NK-92 treated with Interleukin-12 subunit alpha and Interleukin-12 subunit beta, amount 100 ng/mL, for 24 hours (cell line): ENCODE measurements at regions not wholly inside any gene's neighbourhood (a gene's known extent, or its start where the extent isn't known, plus 50 kb on each side); places are given as distances from the start of the nearest gene placed in this dataset.
"Not testable (repeated sequence)": the region's sequence is repeated elsewhere in the genome, so short reads cannot be mapped to it uniquely, and the experiment has no call there.

ENCODE experiments used
- DNase-seq: peaks from one replicate; lab custom pipeline; 2025; lab: John Stamatoyannopoulos, UW

- no peak for DNase-seq
These were observed 313.8 kb downstream of the S1PR1 start for GRCh38 chr1:101550581-101550980.

GRCh38 chr1:101566883-101567538 lies 330.2 kb downstream of the S1PR1 start:
- no peak for DNase-seq

- peak; percentile 10 for DNase-seq
These were observed 330.9 kb downstream of the S1PR1 start for GRCh38 chr1:101567582-101568189.

- DNase-seq, result no peak
These were observed 350.9 kb downstream of the S1PR1 start for GRCh38 chr1:101587741-101588140.

GRCh38 chr1:101588677-101589076 lies 351.9 kb downstream of the S1PR1 start:
- DNase-seq, result no peak

GRCh38 chr1:101592845-101593244 lies 356.0 kb downstream of the S1PR1 start:
- no peak for DNase-seq

- no peak for DNase-seq
These were observed 359.1 kb downstream of the S1PR1 start for GRCh38 chr1:101595881-101596374.

GRCh38 chr1:101600615-101601014 lies 363.8 kb downstream of the S1PR1 start:
- DNase-seq, result not testable (repeated sequence)

- DNase-seq, result no peak
These were observed 366.9 kb downstream of the S1PR1 start for GRCh38 chr1:101603726-101604125.

GRCh38 chr1:101605878-101606277 lies 369.1 kb downstream of the S1PR1 start:
- DNase-seq, result no peak

GRCh38 chr1:101613546-101613945 lies 376.7 kb downstream of the S1PR1 start:
- DNase-seq, result no peak

- DNase-seq, result no peak
These were observed 377.8 kb downstream of the OLFM3 start for GRCh38 chr1:101618900-101619299.

- DNase-seq, result no peak
These were observed 364.0 kb downstream of the OLFM3 start for GRCh38 chr1:101632548-101633272.

- DNase-seq, result no peak
These were observed 350.9 kb downstream of the OLFM3 start for GRCh38 chr1:101645810-101646209.

- DNase-seq, result no peak
These were observed 344.2 kb downstream of the OLFM3 start for GRCh38 chr1:101652484-101652883.

- no peak for DNase-seq
These were observed 343.2 kb downstream of the OLFM3 start for GRCh38 chr1:101653482-101653946.

- DNase-seq, result no peak
These were observed 332.0 kb downstream of the OLFM3 start for GRCh38 chr1:101664726-101665125.

- no peak for DNase-seq
These were observed 329.0 kb downstream of the OLFM3 start for GRCh38 chr1:101667761-101668160.

- no peak for DNase-seq
These were observed 313.6 kb downstream of the OLFM3 start for GRCh38 chr1:101683136-101683535.

GRCh38 chr1:101683561-101683960 lies 313.2 kb downstream of the OLFM3 start:
- no peak for DNase-seq

GRCh38 chr1:101697072-101697471 lies 299.7 kb downstream of the OLFM3 start:
- no peak for DNase-seq

- no peak for DNase-seq
These were observed 298.0 kb downstream of the OLFM3 start for GRCh38 chr1:101698681-101699080.

GRCh38 chr1:101704895-101705294 lies 291.8 kb downstream of the OLFM3 start:
- DNase-seq, result no peak
